CD4-positive, CD25-positive, alpha-beta regulatory T cell (primary cell): ENCODE measurements at regions not wholly inside any gene's neighbourhood (a gene's known extent, or its start where the extent isn't known, plus 50 kb on each side); places are given as distances from the start of the nearest gene placed in this dataset.
A peak's percentile ranks its signal among the peaks of the same experiment; 100 is the strongest.

ENCODE experiments used
- ATAC-seq, 2 donors: fragments of 150-1000 bp; cut with Tn5 transposase; one replicate each; pipeline ENCODE4 v1.10.0; 2021; ENCODE audit warnings: low read depth in 2 of 2, moderate number of reproducible peaks in 2 of 2, moderate library complexity in 1 of 2
- DNase-seq, 3 donors: peaks; one replicate each; pipeline versions ENCODE4 v3.0.0 to v3.0.0-alpha.2; 2012 to 2022; ENCODE audit warnings: mixed read lengths in 1 of 3
- H3K27ac ChIP-seq: one replicate; pipeline ENCODE4 v1.7.0; 2013; ENCODE audit warnings: mild to moderate bottlenecking, low read length; ENCODE audit not compliant: insufficient read depth, poor library complexity, severe bottlenecking
- H3K27me3 ChIP-seq: one replicate; pipeline ENCODE4 v1.7.0; 2013; ENCODE audit warnings: low read length; ENCODE audit not compliant: control insufficient read depth, insufficient read depth
- H3K36me3 ChIP-seq: one replicate; pipeline ENCODE4 v1.7.0; 2013; ENCODE audit warnings: mild to moderate bottlenecking, low read length, moderate library complexity; ENCODE audit not compliant: control insufficient read depth, insufficient read depth
- H3K4me1 ChIP-seq: 2 replicates; pipeline ENCODE4 v1.7.0; 2013; ENCODE audit warnings: mild to moderate bottlenecking, low read length; ENCODE audit not compliant: insufficient read depth, control insufficient read depth, poor library complexity, severe bottlenecking
- H3K4me3 ChIP-seq: one replicate; pipeline ENCODE4 v1.7.0; 2013; ENCODE audit warnings: low read depth, mild to moderate bottlenecking, low read length, moderate library complexity
- H3K9me3 ChIP-seq, 2 experiments: 1 replicate in 1 of 2; 2 replicates in 1 of 2; pipeline ENCODE4 v1.7.0; 2013; ENCODE audit warnings: low read length in 2 of 2, mild to moderate bottlenecking in 1 of 2, moderate library complexity in 1 of 2; ENCODE audit not compliant: control insufficient read depth in 2 of 2
- H3K27ac Mint-ChIP-seq, 3 donors: one replicate each; pipeline ENCODE4 v1.8.0; 2020 to 2022; ENCODE audit warnings: mild to moderate bottlenecking in 3 of 3, mixed read lengths in 3 of 3, moderate library complexity in 2 of 3
- H3K27me3 Mint-ChIP-seq: one replicate; pipeline ENCODE4 v1.8.0; 2022; ENCODE audit warnings: mild to moderate bottlenecking, mixed read lengths
- H3K36me3 Mint-ChIP-seq: one replicate; pipeline ENCODE4 v1.8.0; 2020; ENCODE audit warnings: mixed read lengths
- H3K4me1 Mint-ChIP-seq, 4 donors: one replicate each; pipeline ENCODE4 v1.8.0; 2020 to 2022; ENCODE audit warnings: mixed read lengths in 4 of 4, mild to moderate bottlenecking in 1 of 4
- H3K4me3 Mint-ChIP-seq, 4 donors: one replicate each; pipeline ENCODE4 v1.8.0; 2020 to 2022; ENCODE audit warnings: mild to moderate bottlenecking in 4 of 4, mixed read lengths in 4 of 4, moderate library complexity in 3 of 4
- H3K9me3 Mint-ChIP-seq, 7 donors: one replicate each; pipeline ENCODE4 v1.8.0; 2020 to 2022; ENCODE audit warnings: mixed read lengths in 7 of 7, mild to moderate bottlenecking in 3 of 7, moderate library complexity in 2 of 7

- Mint-ChIP-seq H3K27me3 (no peaks in the 10 kb centered on the region), H3K4me3 (peak overlapping the region in 1 of 4 donors; percentile 57), H3K9me3 (peaks cover 0 to 2% (median 0%) of the 10 kb centered on the region in 7 donors), H3K36me3 (no peaks in the 10 kb centered on the region), H3K27ac (peak overlapping the region; percentile 15 to 73 (median 45)), H3K4me1 (peaks cover 5 to 31% (median 17%) of the 10 kb centered on the region in 4 donors)
- Histone ChIP-seq H3K27me3 (no peaks in the 10 kb centered on the region), H3K4me3 (no peak overlapping the region), H3K36me3 (no peaks in the 10 kb centered on the region), H3K4me1 (peaks cover 11% of the 10 kb centered on the region), H3K27ac (no peak overlapping the region), H3K9me3 (no peaks in the 10 kb centered on the region)
- ATAC-seq, result peak; percentile 66 to 87
- peak in 2 of 3 donors; percentile 55 to 66 for DNase-seq
These were observed 121.9 kb downstream of the MAB21L3 start for GRCh38 chr1:116232989-116233514.

- Mint-ChIP-seq H3K27me3 (peaks cover 6% of the 10 kb centered on the region), H3K36me3 (peaks cover 2% of the 10 kb centered on the region), H3K9me3 (peaks cover 0 to 2% (median 0%) of the 10 kb centered on the region in 7 donors), H3K4me3 (no peak overlapping the region), H3K27ac (no peak overlapping the region), H3K4me1 (peaks cover 5 to 31% (median 17%) of the 10 kb centered on the region in 4 donors)
- Histone ChIP-seq H3K4me1 (peaks cover 11% of the 10 kb centered on the region), H3K27ac (no peak overlapping the region), H3K9me3 (no peaks in the 10 kb centered on the region), H3K4me3 (no peak overlapping the region), H3K27me3 (no peaks in the 10 kb centered on the region), H3K36me3 (no peaks in the 10 kb centered on the region)
- DNase-seq (no peak), ATAC-seq (no peak)
These were observed 123.2 kb downstream of the MAB21L3 start for GRCh38 chr1:116234429-116234828.

GRCh38 chr1:116239916-116240315 is 128.7 kb downstream of the MAB21L3 start:
- no peak overlapping the region for H3K4me3 Mint-ChIP-seq
- H3K4me1 Mint-ChIP-seq, result peaks cover 0 to 21% (median 10%) of the 10 kb centered on the region in 4 donors
- ATAC-seq (no peak), DNase-seq (no peak)
- H3K36me3 Mint-ChIP-seq, result peaks cover 3% of the 10 kb centered on the region
- H3K4me1 ChIP-seq, result no peaks in the 10 kb centered on the region
- no peaks in the 10 kb centered on the region for H3K36me3 ChIP-seq
- H3K27ac ChIP-seq, result no peak overlapping the region
- H3K4me3 ChIP-seq, result no peak overlapping the region
- H3K27ac Mint-ChIP-seq, result no peak overlapping the region
- peaks cover 4% of the 10 kb centered on the region for H3K27me3 ChIP-seq
- no peaks in the 10 kb centered on the region for H3K9me3 ChIP-seq
- peaks cover 16% of the 10 kb centered on the region for H3K27me3 Mint-ChIP-seq
- H3K9me3 Mint-ChIP-seq, result peaks cover 0 to 4% (median 0%) of the 10 kb centered on the region in 7 donors

GRCh38 chr1:116242741-116243140 is 130.3 kb upstream of the ATP1A1 start:
- H3K4me3 Mint-ChIP-seq, result no peak overlapping the region
- H3K4me1 ChIP-seq, result no peaks in the 10 kb centered on the region
- DNase-seq, result no peak
- H3K27me3 ChIP-seq, result peaks cover 4% of the 10 kb centered on the region
- H3K9me3 ChIP-seq, result no peaks in the 10 kb centered on the region
- peaks cover 0 to 1% (median 0%) of the 10 kb centered on the region in 7 donors for H3K9me3 Mint-ChIP-seq
- no peaks in the 10 kb centered on the region for H3K36me3 ChIP-seq
- H3K36me3 Mint-ChIP-seq, result peaks cover 3% of the 10 kb centered on the region
- H3K27ac ChIP-seq, result no peak overlapping the region
- H3K4me1 Mint-ChIP-seq, result peaks cover 4 to 21% (median 11%) of the 10 kb centered on the region in 4 donors
- H3K27ac Mint-ChIP-seq, result peak overlapping the region in 2 of 3 donors; percentile 50 to 55
- H3K4me3 ChIP-seq, result no peak overlapping the region
- H3K27me3 Mint-ChIP-seq, result peaks cover 16% of the 10 kb centered on the region
- no peak for ATAC-seq

- peaks cover 4% of the 10 kb centered on the region for H3K27me3 ChIP-seq
- H3K4me3 Mint-ChIP-seq, result no peak overlapping the region
- H3K4me1 Mint-ChIP-seq, result peaks cover 4 to 21% (median 12%) of the 10 kb centered on the region in 4 donors
- no peak overlapping the region for H3K4me3 ChIP-seq
- H3K9me3 ChIP-seq, result no peaks in the 10 kb centered on the region
- ATAC-seq (no peak), DNase-seq (peak in 1 of 3 donors; percentile 24)
- H3K9me3 Mint-ChIP-seq, result peaks cover 0 to 1% (median 0%) of the 10 kb centered on the region in 7 donors
- peaks cover 3% of the 10 kb centered on the region for H3K36me3 Mint-ChIP-seq
- H3K27me3 Mint-ChIP-seq, result peaks cover 16% of the 10 kb centered on the region
- H3K27ac Mint-ChIP-seq, result peak overlapping the region in 1 of 3 donors; percentile 50
- no peaks in the 10 kb centered on the region for H3K36me3 ChIP-seq
- no peak overlapping the region for H3K27ac ChIP-seq
- H3K4me1 ChIP-seq, result no peaks in the 10 kb centered on the region
These were observed 129.6 kb upstream of the ATP1A1 start for GRCh38 chr1:116243333-116244054.

- Histone ChIP-seq H3K9me3 (no peaks in the 10 kb centered on the region), H3K27ac (no peak overlapping the region), H3K4me3 (no peak overlapping the region), H3K36me3 (no peaks in the 10 kb centered on the region), H3K4me1 (no peaks in the 10 kb centered on the region), H3K27me3 (no peaks in the 10 kb centered on the region)
- peaks cover 0 to 1% (median 0%) of the 10 kb centered on the region in 7 donors for H3K9me3 Mint-ChIP-seq
- ATAC-seq, result no peak
- peaks cover 4 to 18% (median 12%) of the 10 kb centered on the region in 4 donors for H3K4me1 Mint-ChIP-seq
- H3K4me3 Mint-ChIP-seq, result no peak overlapping the region
- DNase-seq, result no peak
- no peak overlapping the region for H3K27ac Mint-ChIP-seq
- no peaks in the 10 kb centered on the region for H3K36me3 Mint-ChIP-seq
- H3K27me3 Mint-ChIP-seq, result no peaks in the 10 kb centered on the region
These were observed 126.9 kb upstream of the ATP1A1 start for GRCh38 chr1:116246174-116246573.

- H3K4me3 Mint-ChIP-seq, result peak overlapping the region in 1 of 4 donors; percentile 23
- Histone ChIP-seq H3K9me3 (no peaks in the 10 kb centered on the region), H3K4me3 (no peak overlapping the region), H3K4me1 (no peaks in the 10 kb centered on the region), H3K27ac (no peak overlapping the region), H3K36me3 (no peaks in the 10 kb centered on the region), H3K27me3 (no peaks in the 10 kb centered on the region)
- H3K36me3 Mint-ChIP-seq, result no peaks in the 10 kb centered on the region
- peak overlapping the region in 1 of 3 donors; percentile 18 for H3K27ac Mint-ChIP-seq
- H3K27me3 Mint-ChIP-seq, result peaks cover 4% of the 10 kb centered on the region
- DNase-seq (no peak), ATAC-seq (no peak)
- H3K9me3 Mint-ChIP-seq, result no peaks in the 10 kb centered on the region
- peaks cover 0 to 4% (median under 1%) of the 10 kb centered on the region in 4 donors for H3K4me1 Mint-ChIP-seq
These were observed 120.8 kb upstream of the ATP1A1 start for GRCh38 chr1:116252271-116252670.
